B cell (primary cell): ENCODE measurements at regions not wholly inside any gene's neighbourhood (a gene's known extent, or its start where the extent isn't known, plus 50 kb on each side); places are given as distances from the start of the nearest gene placed in this dataset.

Experiments
- ATAC-seq: fragments of 200-7000 bp; cut with Tn5 transposase; one replicate; pipeline ENCODE4 v1.10.0; 2021; ENCODE audit warnings: low read depth, mild to moderate bottlenecking, moderate number of reproducible peaks, moderate library complexity
- CTCF ChIA-PET: fragments of 350-600 bp; sonication (Branson Sonifier 250); formaldehyde crosslinking; loops from one replicate; lab custom pipeline; 2021; ENCODE audit warnings: antibody characterized with exemption, inconsistent platforms; lab: Charles Lee
- POLR2A ChIA-PET: fragments of 350-600 bp; sonication (Branson Sonifier 250); formaldehyde crosslinking; loops from one replicate; lab custom pipeline; 2021; ENCODE audit warnings: antibody characterized with exemption; lab: Charles Lee
- DNase-seq: peaks from one replicate; pipeline ENCODE4 v3.0.0; 2013
- H2AFZ ChIP-seq: 2 replicates; pipeline ENCODE4 v1.6.1; 2012; ENCODE audit warnings: mild to moderate bottlenecking, low read depth, low read length; ENCODE audit not compliant: insufficient read depth, poor library complexity, severe bottlenecking
- H3K27ac ChIP-seq, 2 donors: 1 replicate in 1 of 2; 2 replicates in 1 of 2; pipeline ENCODE4 v1.5.1; 2012 to 2013; ENCODE audit warnings: low read length in 2 of 2, mild to moderate bottlenecking in 2 of 2, moderate library complexity in 1 of 2
- H3K27me3 ChIP-seq, 4 experiments: fragments of 200-600 bp in 1 of 4; sonication (generic) in 1 of 4; replicated peaks in 1 of 4; 1 replicate in 2 of 4; 2 replicates in 2 of 4; pipeline versions ENCODE4 v1.6.1 to v1.7.0; 2013 to 2016; ENCODE audit warnings: low read length in 3 of 4, mild to moderate bottlenecking in 2 of 4, mixed read lengths in 1 of 4, moderate library complexity in 1 of 4; ENCODE audit not compliant: insufficient read depth in 4 of 4, control insufficient read depth in 3 of 4; ENCODE audit errors: control extremely low read depth in 1 of 4
- H3K36me3 ChIP-seq, 2 experiments: replicated peaks in 1 of 2; 1 replicate in 1 of 2; 2 replicates in 1 of 2; pipeline versions ENCODE4 v1.6.1 to v1.7.1; 2013; ENCODE audit warnings: low read length in 1 of 2; ENCODE audit not compliant: insufficient read depth in 2 of 2, control insufficient read depth in 1 of 2; ENCODE audit errors: control extremely low read depth in 1 of 2, extremely low read depth in 1 of 2
- H3K4me1 ChIP-seq, 2 donors: fragments of 200-600 bp in 1 of 2; sonication (generic) in 1 of 2; 1 replicate in 1 of 2; 2 replicates in 1 of 2; pipeline versions ENCODE4 v1.5.1 to v1.6.1; 2013 to 2017; ENCODE audit warnings: low read length in 2 of 2; ENCODE audit not compliant: control insufficient read depth in 2 of 2, insufficient read depth in 2 of 2
- H3K4me2 ChIP-seq: replicated peaks from 2 replicates; pipeline ENCODE3; 2012; ENCODE audit warnings: mild to moderate bottlenecking, low read depth, low read length; ENCODE audit not compliant: poor library complexity, severe bottlenecking
- H3K4me3 ChIP-seq, 5 experiments: fragments of 200-600 bp in 1 of 5; sonication (generic) in 1 of 5; 1 replicate in 3 of 5; 2 replicates in 2 of 5; pipeline versions ENCODE4 v1.5.1 to v1.7.0; 2011 to 2016; ENCODE audit warnings: low read length in 4 of 5, mild to moderate bottlenecking in 4 of 5, low read depth in 2 of 5, control low read depth in 1 of 5, moderate library complexity in 1 of 5; ENCODE audit not compliant: insufficient read depth in 1 of 5; ENCODE audit errors: control extremely low read depth in 1 of 5, extremely low read depth in 1 of 5
- H3K79me2 ChIP-seq: fragments of 200-600 bp; sonication (generic); one replicate; pipeline ENCODE4 v1.6.0; 2016; ENCODE audit warnings: low read length; ENCODE audit not compliant: control insufficient read depth, insufficient read depth
- H3K9ac ChIP-seq: fragments of 200-600 bp; sonication (generic); 2 replicates; pipeline ENCODE4 v1.6.1; 2017; ENCODE audit warnings: mild to moderate bottlenecking, low read length, moderate library complexity
- H3K9me3 ChIP-seq, 3 donors: one replicate each; pipeline versions ENCODE4 v1.6.1 to v1.7.1; 2013; ENCODE audit warnings: low read length in 2 of 3; ENCODE audit not compliant: control insufficient read depth in 2 of 3, insufficient read depth in 1 of 3; ENCODE audit errors: control extremely low read depth in 1 of 3
- H4K20me1 ChIP-seq: 2 replicates; pipeline ENCODE4 v1.6.0; 2012; ENCODE audit warnings: mild to moderate bottlenecking, low read length; ENCODE audit not compliant: insufficient read depth, control insufficient read depth, poor library complexity, severe bottlenecking
- H3K27ac Mint-ChIP-seq: one replicate; pipeline ENCODE4 v1.8.0; 2021; ENCODE audit warnings: mixed read lengths
- H3K27me3 Mint-ChIP-seq: one replicate; pipeline ENCODE4 v1.8.0; 2021; ENCODE audit warnings: mixed read lengths
- H3K4me1 Mint-ChIP-seq: one replicate; pipeline ENCODE4 v1.8.0; 2021; ENCODE audit warnings: mixed read lengths
- H3K4me3 Mint-ChIP-seq: one replicate; pipeline ENCODE4 v1.8.0; 2021; ENCODE audit warnings: mixed read lengths
- H3K9me3 Mint-ChIP-seq: one replicate; pipeline ENCODE4 v1.8.0; 2022; ENCODE audit warnings: mixed read lengths; ENCODE audit not compliant: insufficient read depth
- CTCF ChIP-seq: fragments of 200-600 bp; IDR thresholded peaks from one replicate; pipeline ENCODE4 v1.8.0; 2022; ENCODE audit warnings: antibody characterized with exemption, mild to moderate bottlenecking
- EZH2 ChIP-seq: IDR thresholded peaks from 2 replicates; pipeline ENCODE4 v1.6.1; 2012; ENCODE audit warnings: borderline replicate concordance, low read depth, mild to moderate bottlenecking, moderate library complexity, low read length; ENCODE audit not compliant: insufficient read depth, poor library complexity, severe bottlenecking
- WGBS: methylation state at CpG from one replicate; pipeline ENCODE4 v1.1.5; 2013; ENCODE audit warnings: missing lambda C conversion rate; ENCODE audit not compliant: insufficient coverage; 5-methylcytosine and 5-hydroxymethylcytosine counted together
- intact Hi-C: fragments of 100-400 bp; cut with micrococcal nuclease; formaldehyde crosslinking; loops from one replicate; pipeline ENCODE4 v1.10.0; 2022

DNA sequence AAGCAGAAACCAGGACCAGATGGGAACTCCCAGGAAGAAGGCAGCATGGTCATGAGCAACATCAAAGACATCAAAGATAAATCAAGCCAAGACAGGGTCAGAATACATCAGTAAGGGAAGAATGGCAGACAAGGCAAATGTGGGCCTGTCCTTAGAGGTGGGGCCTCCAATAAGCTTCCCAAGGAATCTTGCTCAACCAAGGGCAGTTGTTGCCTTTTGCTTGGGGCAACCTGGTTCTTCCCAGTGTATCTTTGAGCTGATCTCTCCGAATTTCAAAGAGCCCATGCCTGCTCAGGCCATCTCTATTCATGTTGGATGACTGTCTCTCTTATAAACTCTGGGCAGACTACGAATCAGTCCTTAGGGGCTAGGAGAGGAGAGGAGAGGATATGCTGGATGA is 68.4 kb upstream of the HABP2 start:
- H3K36me3 ChIP-seq, result no peaks in the 10 kb centered on the region
- H3K27me3 Mint-ChIP-seq, result no peaks in the 10 kb centered on the region
- H3K4me3 Mint-ChIP-seq, result no peak overlapping the region
- H3K4me1 Mint-ChIP-seq, result no peaks in the 10 kb centered on the region
- H3K4me2 ChIP-seq, result no peak overlapping the region
- H3K9me3 Mint-ChIP-seq, result peaks cover under 1% of the 10 kb centered on the region
- no peak for DNase-seq
- no peak for TF ChIP-seq CTCF
- TF ChIP-seq EZH2, result no peak
- H2AFZ ChIP-seq, result no peak overlapping the region
- no peak for ATAC-seq
- ChIA-PET POLR2A (no interaction called here), CTCF (no interaction called here)
- H3K79me2 ChIP-seq, result no peaks in the 10 kb centered on the region
- WGBS, result 45% methylated on average over 1 of the region's 2 CpGs
- peaks cover 0 to 4% (median 0%) of the 10 kb centered on the region in 4 experiments for H3K27me3 ChIP-seq
- intact Hi-C loops, result no loop called here
- no peak overlapping the region for H3K9ac ChIP-seq
- H3K27ac ChIP-seq, result no peak overlapping the region
- no peak overlapping the region for H3K27ac Mint-ChIP-seq
- no peaks in the 10 kb centered on the region for H3K4me1 ChIP-seq
- no peaks in the 10 kb centered on the region for H4K20me1 ChIP-seq
- no peak overlapping the region for H3K4me3 ChIP-seq
- H3K9me3 ChIP-seq, result peaks cover 1 to 10% (median 5%) of the 10 kb centered on the region in 3 donors

DNA sequence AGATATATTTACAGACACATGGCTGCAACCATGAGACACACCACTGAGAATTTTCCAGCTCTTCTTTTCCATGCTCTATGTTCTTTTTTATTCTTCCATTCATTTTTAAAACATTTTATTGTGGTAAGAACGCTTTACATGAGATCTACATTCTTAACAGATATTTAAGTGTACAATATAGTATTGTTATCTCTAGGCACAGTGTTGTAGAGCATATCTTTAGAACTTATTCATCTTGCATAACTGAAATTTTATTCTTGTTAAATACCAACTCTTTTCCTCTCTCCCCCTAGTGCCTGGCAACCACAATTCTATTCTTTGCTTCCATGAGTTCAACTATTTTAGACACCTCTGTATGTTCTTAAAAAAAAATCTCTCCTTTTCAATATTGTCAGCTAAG is 67.1 kb upstream of the HABP2 start:
- ChIA-PET POLR2A (no interaction called here), CTCF (no interaction called here)
- no peaks in the 10 kb centered on the region for H3K4me1 ChIP-seq
- no peak overlapping the region for H3K4me2 ChIP-seq
- no peak for ATAC-seq
- H3K36me3 ChIP-seq, result no peaks in the 10 kb centered on the region
- no peak overlapping the region for H2AFZ ChIP-seq
- TF ChIP-seq CTCF (no peak), EZH2 (no peak)
- no peak overlapping the region for H3K27ac ChIP-seq
- peaks cover 0 to 4% (median 0%) of the 10 kb centered on the region in 4 experiments for H3K27me3 ChIP-seq
- no peaks in the 10 kb centered on the region for H3K79me2 ChIP-seq
- Mint-ChIP-seq H3K9me3 (no peaks in the 10 kb centered on the region), H3K4me3 (no peak overlapping the region), H3K27ac (no peak overlapping the region), H3K4me1 (no peaks in the 10 kb centered on the region), H3K27me3 (peaks cover under 1% of the 10 kb centered on the region)
- no CpG with 5 or more reads among the region's 1 CpG for WGBS
- peaks cover 0 to 3% (median 0%) of the 10 kb centered on the region in 3 donors for H3K9me3 ChIP-seq
- no peaks in the 10 kb centered on the region for H4K20me1 ChIP-seq
- H3K4me3 ChIP-seq, result no peak overlapping the region
- intact Hi-C loops, result no loop called here
- DNase-seq, result no peak
- H3K9ac ChIP-seq, result no peak overlapping the region
